WTC11 (cell line): ENCODE measurements at regions not wholly inside any gene's neighbourhood (a gene's known extent, or its start where the extent isn't known, plus 50 kb on each side); places are given as distances from the start of the nearest gene placed in this dataset.

ENCODE experiments used
- ATF1 ChIP-seq: sonication (generic); formaldehyde crosslinking; IDR thresholded peaks from 2 replicates; pipeline ENCODE4 v1.8.1; 2023; ENCODE audit warnings: mild to moderate bottlenecking, moderate library complexity, missing genetic modification reagents
- CREB1 ChIP-seq: sonication (generic); formaldehyde crosslinking; IDR thresholded peaks from 2 replicates; pipeline ENCODE4 v1.8.0; 2023; ENCODE audit warnings: mild to moderate bottlenecking, missing genetic modification reagents
- CTCF ChIP-seq: fragments of 200-600 bp; IDR thresholded peaks from 2 replicates; pipeline ENCODE4 v1.8.0; 2022; ENCODE audit warnings: antibody characterized with exemption
- EMX1 ChIP-seq: fragments of 250-450 bp; sonication (Bioruptor Pico); IDR thresholded peaks from 2 replicates; pipeline ENCODE4 v1.8.0; 2021; ENCODE audit warnings: mild to moderate bottlenecking
- IRF1 ChIP-seq: sonication (generic); formaldehyde crosslinking; IDR thresholded peaks from 2 replicates; pipeline ENCODE4 v1.8.0; 2023; ENCODE audit warnings: missing genetic modification reagents
- JUN ChIP-seq: sonication (generic); formaldehyde crosslinking; IDR thresholded peaks from 2 replicates; pipeline ENCODE4 v1.8.0; 2023; ENCODE audit warnings: mild to moderate bottlenecking, missing genetic modification reagents
- NFYB ChIP-seq: sonication (generic); formaldehyde crosslinking; conservative IDR thresholded peaks from 2 replicates; pipeline ENCODE4 v1.8.0; 2022; ENCODE audit warnings: low read depth, missing genetic modification reagents
- NR1H2 ChIP-seq: sonication (generic); formaldehyde crosslinking; IDR thresholded peaks from 2 replicates; pipeline ENCODE4 v1.9.0; 2021; ENCODE audit warnings: mild to moderate bottlenecking, moderate library complexity, missing genetic modification reagents
- NR2C2 ChIP-seq: sonication (generic); formaldehyde crosslinking; IDR thresholded peaks from 2 replicates; pipeline ENCODE4 v1.8.0; 2022; ENCODE audit warnings: mild to moderate bottlenecking, missing genetic modification reagents
- TEAD1 ChIP-seq: sonication (generic); formaldehyde crosslinking; IDR thresholded peaks from 2 replicates; pipeline ENCODE4 v1.8.0; 2022; ENCODE audit warnings: mild to moderate bottlenecking, missing genetic modification reagents
- USF2 ChIP-seq: sonication (generic); formaldehyde crosslinking; IDR thresholded peaks from 2 replicates; pipeline ENCODE4 v1.8.1; 2023; ENCODE audit warnings: mild to moderate bottlenecking, missing genetic modification reagents, moderate library complexity
- ZNF317 ChIP-seq: sonication (generic); formaldehyde crosslinking; IDR thresholded peaks from 2 replicates; pipeline ENCODE4 v1.8.1; 2023; ENCODE audit warnings: low read depth, mild to moderate bottlenecking, moderate library complexity, missing genetic modification reagents, borderline replicate concordance
- TF ChIP-seq, protein P1 (sequence below): fragments of 250-450 bp; sonication (Bioruptor Pico); IDR thresholded peaks from 2 replicates; pipeline ENCODE4 v1.9.0; 2021; ENCODE audit warnings: mild to moderate bottlenecking, borderline replicate concordance
- TF ChIP-seq, protein P2 (sequence below): sonication (generic); formaldehyde crosslinking; IDR thresholded peaks from 2 replicates; pipeline ENCODE4 v1.8.0; 2022; ENCODE audit warnings: mild to moderate bottlenecking, missing genetic modification reagents

DNA sequence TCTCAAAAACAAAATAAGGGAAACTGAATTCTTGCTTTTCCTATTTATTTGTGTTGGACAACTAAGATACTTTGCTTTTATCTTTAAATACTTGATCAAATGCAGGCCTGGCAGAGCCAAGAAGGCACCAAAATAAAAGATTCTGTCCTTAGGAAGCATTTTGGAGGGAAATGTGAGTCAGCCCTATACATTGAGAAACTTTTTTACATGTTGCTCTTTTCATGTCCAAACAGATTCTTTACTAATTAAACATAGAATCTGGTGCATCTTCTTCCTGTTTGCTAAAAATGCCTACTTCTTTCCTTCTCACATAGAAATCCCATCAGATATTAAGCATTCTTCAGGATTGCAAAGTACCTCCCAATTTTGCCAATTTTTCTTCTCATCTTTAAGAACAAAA lies 1160.4 kb downstream of the EFNA5 start:
- TF ChIP-seq, protein P1, sequence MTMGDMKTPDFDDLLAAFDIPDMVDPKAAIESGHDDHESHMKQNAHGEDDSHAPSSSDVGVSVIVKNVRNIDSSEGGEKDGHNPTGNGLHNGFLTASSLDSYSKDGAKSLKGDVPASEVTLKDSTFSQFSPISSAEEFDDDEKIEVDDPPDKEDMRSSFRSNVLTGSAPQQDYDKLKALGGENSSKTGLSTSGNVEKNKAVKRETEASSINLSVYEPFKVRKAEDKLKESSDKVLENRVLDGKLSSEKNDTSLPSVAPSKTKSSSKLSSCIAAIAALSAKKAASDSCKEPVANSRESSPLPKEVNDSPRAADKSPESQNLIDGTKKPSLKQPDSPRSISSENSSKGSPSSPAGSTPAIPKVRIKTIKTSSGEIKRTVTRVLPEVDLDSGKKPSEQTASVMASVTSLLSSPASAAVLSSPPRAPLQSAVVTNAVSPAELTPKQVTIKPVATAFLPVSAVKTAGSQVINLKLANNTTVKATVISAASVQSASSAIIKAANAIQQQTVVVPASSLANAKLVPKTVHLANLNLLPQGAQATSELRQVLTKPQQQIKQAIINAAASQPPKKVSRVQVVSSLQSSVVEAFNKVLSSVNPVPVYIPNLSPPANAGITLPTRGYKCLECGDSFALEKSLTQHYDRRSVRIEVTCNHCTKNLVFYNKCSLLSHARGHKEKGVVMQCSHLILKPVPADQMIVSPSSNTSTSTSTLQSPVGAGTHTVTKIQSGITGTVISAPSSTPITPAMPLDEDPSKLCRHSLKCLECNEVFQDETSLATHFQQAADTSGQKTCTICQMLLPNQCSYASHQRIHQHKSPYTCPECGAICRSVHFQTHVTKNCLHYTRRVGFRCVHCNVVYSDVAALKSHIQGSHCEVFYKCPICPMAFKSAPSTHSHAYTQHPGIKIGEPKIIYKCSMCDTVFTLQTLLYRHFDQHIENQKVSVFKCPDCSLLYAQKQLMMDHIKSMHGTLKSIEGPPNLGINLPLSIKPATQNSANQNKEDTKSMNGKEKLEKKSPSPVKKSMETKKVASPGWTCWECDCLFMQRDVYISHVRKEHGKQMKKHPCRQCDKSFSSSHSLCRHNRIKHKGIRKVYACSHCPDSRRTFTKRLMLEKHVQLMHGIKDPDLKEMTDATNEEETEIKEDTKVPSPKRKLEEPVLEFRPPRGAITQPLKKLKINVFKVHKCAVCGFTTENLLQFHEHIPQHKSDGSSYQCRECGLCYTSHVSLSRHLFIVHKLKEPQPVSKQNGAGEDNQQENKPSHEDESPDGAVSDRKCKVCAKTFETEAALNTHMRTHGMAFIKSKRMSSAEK (CRISPR knock-in tag) = no peak
- TF ChIP-seq JUN (CRISPR knock-in tag) (no peak), ZNF317 (no peak), EMX1 (CRISPR knock-in tag) (no peak), NFYB (CRISPR knock-in tag) (no peak), CTCF (no peak), NR2C2 (CRISPR knock-in tag) (no peak), ATF1 (CRISPR knock-in tag) (no peak), IRF1 (CRISPR knock-in tag) (no peak), NR1H2 (CRISPR knock-in tag) (no peak), USF2 (CRISPR knock-in tag) (no peak), TEAD1 (CRISPR knock-in tag) (no peak), CREB1 (no peak)
- TF ChIP-seq, protein P2, sequence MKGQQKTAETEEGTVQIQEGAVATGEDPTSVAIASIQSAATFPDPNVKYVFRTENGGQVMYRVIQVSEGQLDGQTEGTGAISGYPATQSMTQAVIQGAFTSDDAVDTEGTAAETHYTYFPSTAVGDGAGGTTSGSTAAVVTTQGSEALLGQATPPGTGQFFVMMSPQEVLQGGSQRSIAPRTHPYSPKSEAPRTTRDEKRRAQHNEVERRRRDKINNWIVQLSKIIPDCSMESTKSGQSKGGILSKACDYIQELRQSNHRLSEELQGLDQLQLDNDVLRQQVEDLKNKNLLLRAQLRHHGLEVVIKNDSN (CRISPR knock-in tag) = no peak
